K562 (cell line): ENCODE measurements at regions not wholly inside any gene's neighbourhood (a gene's known extent, or its start where the extent isn't known, plus 50 kb on each side); places are given as distances from the start of the nearest gene placed in this dataset.

Source experiments
- ATAC-seq: fragments of 200-7000 bp; cut with Tn5 transposase; 3 replicates; pipeline ENCODE4 v1.9.1; 2020; ENCODE audit warnings: moderate library complexity
- BruUV-seq: library from RNA; stranded (reverse); fragments of 400-500 nt; replicated peaks from 2 replicates; lab custom pipeline; 2021; lab: Mats Ljungman, UMichigan
- CTCF ChIA-PET: fragments of 300-600 bp; formaldehyde crosslinking; extraction: SDS; loops from one replicate; lab custom pipeline; 2021; ENCODE audit warnings: low intra/inter-chr PET ratio; lab: Yijun Ruan, JAX
- POLR2A ChIA-PET: fragments of 300-600, 350-650 bp; sonication (Branson Sonifier 250); formaldehyde crosslinking; extraction: SDS; loops from one replicate; lab custom pipeline; 2021; ENCODE audit warnings: antibody characterized with exemption, inconsistent platforms; lab: Yijun Ruan, JAX
- DNase-seq, 4 experiments: peaks; one replicate each; pipeline versions ENCODE4 v3.0.0 to v3.0.0-alpha.2; 2011 to 2018; ENCODE audit warnings: low spot score in 3 of 4, mixed read lengths in 3 of 4; ENCODE audit errors: extremely low read depth in 1 of 4
- FAIRE-seq: peaks from 2 replicates; lab custom pipeline; 2011; peaks lifted over from hg19 to GRCh38; lab: Jason Lieb, UNC
- H2AFZ ChIP-seq: 2 replicates; pipeline ENCODE4 v1.6.0; 2011; ENCODE audit warnings: low read depth, low read length, control low read depth, inconsistent platforms
- H3K27ac ChIP-seq: fragments of 200-600 bp; 3 replicates; pipeline ENCODE4 v1.8.0; 2011; ENCODE audit warnings: low read depth, mild to moderate bottlenecking, control low read depth, inconsistent platforms, low read length, moderate library complexity, mixed read lengths; ENCODE audit errors: extremely low read depth
- H3K27me3 ChIP-seq, 2 experiments: fragments of 300-600 bp in 1 of 2; 2 replicates in 1 of 2; 3 replicates in 1 of 2; pipeline versions ENCODE4 v1.6.0 to v1.8.0; 2011; ENCODE audit warnings: inconsistent platforms in 2 of 2, low read length in 2 of 2, mild to moderate bottlenecking in 1 of 2, mixed read lengths in 1 of 2, moderate library complexity in 1 of 2; ENCODE audit not compliant: control insufficient read depth in 2 of 2, insufficient read depth in 2 of 2
- H3K36me3 ChIP-seq: fragments of 300-600 bp; 3 replicates; pipeline ENCODE4 v1.8.0; 2011; ENCODE audit warnings: mild to moderate bottlenecking, low read length, inconsistent platforms; ENCODE audit not compliant: control insufficient read depth, insufficient read depth
- H3K4me1 ChIP-seq, 2 experiments: fragments of 200-600 bp in 1 of 2; replicated peaks in 1 of 2; 2 replicates in 1 of 2; 3 replicates in 1 of 2; pipeline versions ENCODE4 v1.5.1 to v1.8.0; 2011; ENCODE audit warnings: inconsistent platforms in 2 of 2, low read length in 2 of 2, mild to moderate bottlenecking in 1 of 2, mixed read lengths in 1 of 2, moderate library complexity in 1 of 2; ENCODE audit not compliant: control insufficient read depth in 2 of 2, insufficient read depth in 2 of 2
- H3K4me2 ChIP-seq: 2 replicates; pipeline ENCODE4 v1.6.1; 2011; ENCODE audit warnings: low read length, control low read depth, inconsistent platforms, mixed read lengths; ENCODE audit not compliant: insufficient read depth
- H3K4me3 ChIP-seq: fragments of 200-600 bp; sonication (generic), shearing (Covaris generic); 2 replicates; pipeline ENCODE4 v1.5.1; 2016; ENCODE audit warnings: control low read depth, inconsistent platforms
- H3K79me2 ChIP-seq: fragments of 200-600 bp; 3 replicates; pipeline ENCODE4 v1.8.0; 2011; ENCODE audit warnings: low read length, inconsistent platforms; ENCODE audit not compliant: control insufficient read depth, insufficient read depth
- H3K9ac ChIP-seq, 2 experiments: 2 replicates each; pipeline versions ENCODE4 v1.6.0 to v1.6.1; 2011; ENCODE audit warnings: low read depth in 2 of 2, low read length in 2 of 2, control low read depth in 1 of 2, inconsistent platforms in 1 of 2, mild to moderate bottlenecking in 1 of 2, mixed read lengths in 1 of 2; ENCODE audit not compliant: insufficient read depth in 1 of 2
- H3K9me1 ChIP-seq: one replicate; pipeline ENCODE4 v1.6.0; 2011; ENCODE audit warnings: inconsistent platforms, mild to moderate bottlenecking, low read length, moderate library complexity; ENCODE audit not compliant: control insufficient read depth, insufficient read depth
- H3K9me3 ChIP-seq: replicated peaks from 2 replicates; pipeline ENCODE4 v1.5.1; 2011; ENCODE audit warnings: low read depth, low read length, inconsistent platforms; ENCODE audit not compliant: control insufficient read depth, insufficient read depth
- H4K20me1 ChIP-seq: replicated peaks from 2 replicates; pipeline ENCODE4 v1.6.1; 2011; ENCODE audit warnings: low read length, inconsistent platforms, mixed read lengths; ENCODE audit not compliant: control insufficient read depth, insufficient read depth
- ARID2 ChIP-seq: fragments of 450-650 bp; IDR thresholded peaks from 2 replicates; pipeline ENCODE4 v1.6.1; 2017; ENCODE audit warnings: antibody characterized with exemption, mild to moderate bottlenecking
- BMI1 ChIP-seq: fragments of 150-350 bp; IDR thresholded peaks from 2 replicates; pipeline ENCODE4 v1.6.1; 2014; ENCODE audit warnings: low read length
- CC2D1A ChIP-seq: fragments of 450-650 bp; IDR thresholded peaks from 2 replicates; pipeline ENCODE4 v1.6.1; 2017; ENCODE audit warnings: mild to moderate bottlenecking
- MCM2 ChIP-seq: fragments of 450-650 bp; IDR thresholded peaks from 2 replicates; pipeline ENCODE4 v1.6.1; 2017; ENCODE audit warnings: low read depth, mild to moderate bottlenecking
- MCM7 ChIP-seq, 2 experiments: fragments of 450-650 bp; IDR thresholded peaks; 2 replicates each; pipeline ENCODE4 v1.6.1; 2016 to 2018
- PHF21A ChIP-seq: fragments of 450-650 bp; IDR thresholded peaks from 2 replicates; pipeline ENCODE4 v1.6.1; 2017; ENCODE audit warnings: low read depth, borderline replicate concordance
- WGBS: fragments of 100-300 bp; shearing (Covaris generic); methylation state at CpG from one replicate; pipeline ENCODE4 v1.1.6; 2016; ENCODE audit warnings: low coverage, mixed read lengths; ENCODE audit not compliant: insufficient coverage; ENCODE audit errors: missing lambda C conversion rate; 5-methylcytosine and 5-hydroxymethylcytosine counted together
- in situ Hi-C: fragments of 300-500 bp; cut with MboI; formaldehyde crosslinking; loops from 4 replicates; pipeline ENCODE4 v1.15.0; 2018; ENCODE audit warnings: inconsistent platforms, mixed read lengths
- intact Hi-C: fragments of 100-400 bp; cut with micrococcal nuclease; formaldehyde crosslinking; loops from 2 replicates; pipeline ENCODE4 v1.14.2; 2022
- TF ChIP-seq, protein P1 (sequence below): fragments of 450-650 bp; IDR thresholded peaks from 2 replicates; pipeline ENCODE4 v1.7.0; 2016; ENCODE audit warnings: borderline replicate concordance
- TF ChIP-seq, protein P2 (sequence below): fragments of 200-800 bp; sonication (Bioruptor generic); IDR thresholded peaks from 2 replicates; pipeline ENCODE4 v1.6.1; 2016; ENCODE audit warnings: missing genetic modification characterization, missing compliant biosample characterization
- TF ChIP-seq, protein P3 (sequence below): IDR thresholded peaks from 3 replicates; pipeline ENCODE4 v1.6.1; 2011; ENCODE audit warnings: borderline replicate concordance, mild to moderate bottlenecking; ENCODE audit not compliant: insufficient read length, insufficient read depth
- TF ChIP-seq, protein P4 (sequence below): fragments of 450-650 bp; formaldehyde crosslinking; IDR thresholded peaks from 2 replicates; pipeline ENCODE4 v1.4.0; 2020; ENCODE audit warnings: mild to moderate bottlenecking
- TF ChIP-seq, protein P5 (sequence below), 3 experiments: fragments of 200-800 bp in 1 of 3; sonication (Bioruptor generic) in 1 of 3; sonication (generic) in 1 of 3; formaldehyde crosslinking in 1 of 3; IDR thresholded peaks; 2 replicates each; pipeline versions ENCODE4 v1.6.1 to v1.8.0; 2016 to 2022; ENCODE audit warnings: mild to moderate bottlenecking in 2 of 3, missing compliant biosample characterization in 2 of 3, missing genetic modification characterization in 2 of 3, missing genetic modification reagents in 1 of 3

DNA sequence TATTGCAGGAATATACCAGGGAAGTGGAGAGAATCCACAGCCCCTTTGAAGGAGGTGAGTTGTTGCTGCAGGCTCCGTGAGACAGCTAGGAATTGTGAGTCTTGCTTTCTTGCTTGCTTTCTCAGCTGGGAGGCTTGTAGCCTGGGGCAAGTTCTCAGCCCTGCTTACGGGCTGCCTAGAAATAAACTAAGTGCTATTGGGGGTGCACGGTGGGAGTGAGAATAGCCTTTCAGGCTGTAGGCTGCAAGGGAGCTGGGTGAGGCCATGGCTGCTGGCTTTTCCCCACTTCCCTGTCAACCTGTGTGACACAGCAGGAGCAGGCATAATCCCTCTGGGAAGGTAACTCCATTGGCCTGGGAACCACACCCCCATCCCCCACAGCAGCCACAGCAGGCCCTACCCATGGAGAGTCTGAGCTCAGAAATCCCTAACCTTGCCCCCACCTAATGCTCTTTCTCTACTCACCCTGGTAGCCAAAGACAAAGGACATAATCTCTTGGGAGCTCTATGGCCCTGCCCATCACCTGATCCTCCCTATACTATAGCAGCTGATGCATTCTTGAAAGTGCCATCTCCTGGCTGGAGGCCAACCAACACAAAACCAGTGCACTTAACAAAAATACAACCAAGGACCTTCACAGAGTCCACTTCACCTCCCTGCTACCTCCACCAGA is 113.0 kb downstream of the MMRN1 start:
- Histone ChIP-seq H3K27me3 (no peaks in the 10 kb centered on the region), H3K4me1 (no peaks in the 10 kb centered on the region), H3K4me2 (no peak overlapping the region), H3K9ac (no peak overlapping the region), H2AFZ (no peak overlapping the region), H3K4me3 (no peak overlapping the region), H3K27ac (no peak overlapping the region), H3K36me3 (no peaks in the 10 kb centered on the region), H3K9me3 (no peaks in the 10 kb centered on the region), H3K79me2 (no peaks in the 10 kb centered on the region), H3K9me1 (no peaks in the 10 kb centered on the region), H4K20me1 (no peaks in the 10 kb centered on the region)
- intact Hi-C loops, result no loop called here
- ATAC-seq (no peak), DNase-seq (no peak), FAIRE-seq (no peak)
- ChIA-PET CTCF (no interaction called here), POLR2A (no interaction called here)
- no TSS peak for BruUV-seq
- 0% methylated on average over 2 of the region's 3 CpGs for WGBS
- in situ Hi-C loops, result no loop called here
- no peak for TF ChIP-seq ARID2
- no peak for TF ChIP-seq MCM2
- no peak for TF ChIP-seq BMI1
- TF ChIP-seq, protein P1, sequence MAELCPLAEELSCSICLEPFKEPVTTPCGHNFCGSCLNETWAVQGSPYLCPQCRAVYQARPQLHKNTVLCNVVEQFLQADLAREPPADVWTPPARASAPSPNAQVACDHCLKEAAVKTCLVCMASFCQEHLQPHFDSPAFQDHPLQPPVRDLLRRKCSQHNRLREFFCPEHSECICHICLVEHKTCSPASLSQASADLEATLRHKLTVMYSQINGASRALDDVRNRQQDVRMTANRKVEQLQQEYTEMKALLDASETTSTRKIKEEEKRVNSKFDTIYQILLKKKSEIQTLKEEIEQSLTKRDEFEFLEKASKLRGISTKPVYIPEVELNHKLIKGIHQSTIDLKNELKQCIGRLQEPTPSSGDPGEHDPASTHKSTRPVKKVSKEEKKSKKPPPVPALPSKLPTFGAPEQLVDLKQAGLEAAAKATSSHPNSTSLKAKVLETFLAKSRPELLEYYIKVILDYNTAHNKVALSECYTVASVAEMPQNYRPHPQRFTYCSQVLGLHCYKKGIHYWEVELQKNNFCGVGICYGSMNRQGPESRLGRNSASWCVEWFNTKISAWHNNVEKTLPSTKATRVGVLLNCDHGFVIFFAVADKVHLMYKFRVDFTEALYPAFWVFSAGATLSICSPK, result no peak
- TF ChIP-seq, protein P2, sequence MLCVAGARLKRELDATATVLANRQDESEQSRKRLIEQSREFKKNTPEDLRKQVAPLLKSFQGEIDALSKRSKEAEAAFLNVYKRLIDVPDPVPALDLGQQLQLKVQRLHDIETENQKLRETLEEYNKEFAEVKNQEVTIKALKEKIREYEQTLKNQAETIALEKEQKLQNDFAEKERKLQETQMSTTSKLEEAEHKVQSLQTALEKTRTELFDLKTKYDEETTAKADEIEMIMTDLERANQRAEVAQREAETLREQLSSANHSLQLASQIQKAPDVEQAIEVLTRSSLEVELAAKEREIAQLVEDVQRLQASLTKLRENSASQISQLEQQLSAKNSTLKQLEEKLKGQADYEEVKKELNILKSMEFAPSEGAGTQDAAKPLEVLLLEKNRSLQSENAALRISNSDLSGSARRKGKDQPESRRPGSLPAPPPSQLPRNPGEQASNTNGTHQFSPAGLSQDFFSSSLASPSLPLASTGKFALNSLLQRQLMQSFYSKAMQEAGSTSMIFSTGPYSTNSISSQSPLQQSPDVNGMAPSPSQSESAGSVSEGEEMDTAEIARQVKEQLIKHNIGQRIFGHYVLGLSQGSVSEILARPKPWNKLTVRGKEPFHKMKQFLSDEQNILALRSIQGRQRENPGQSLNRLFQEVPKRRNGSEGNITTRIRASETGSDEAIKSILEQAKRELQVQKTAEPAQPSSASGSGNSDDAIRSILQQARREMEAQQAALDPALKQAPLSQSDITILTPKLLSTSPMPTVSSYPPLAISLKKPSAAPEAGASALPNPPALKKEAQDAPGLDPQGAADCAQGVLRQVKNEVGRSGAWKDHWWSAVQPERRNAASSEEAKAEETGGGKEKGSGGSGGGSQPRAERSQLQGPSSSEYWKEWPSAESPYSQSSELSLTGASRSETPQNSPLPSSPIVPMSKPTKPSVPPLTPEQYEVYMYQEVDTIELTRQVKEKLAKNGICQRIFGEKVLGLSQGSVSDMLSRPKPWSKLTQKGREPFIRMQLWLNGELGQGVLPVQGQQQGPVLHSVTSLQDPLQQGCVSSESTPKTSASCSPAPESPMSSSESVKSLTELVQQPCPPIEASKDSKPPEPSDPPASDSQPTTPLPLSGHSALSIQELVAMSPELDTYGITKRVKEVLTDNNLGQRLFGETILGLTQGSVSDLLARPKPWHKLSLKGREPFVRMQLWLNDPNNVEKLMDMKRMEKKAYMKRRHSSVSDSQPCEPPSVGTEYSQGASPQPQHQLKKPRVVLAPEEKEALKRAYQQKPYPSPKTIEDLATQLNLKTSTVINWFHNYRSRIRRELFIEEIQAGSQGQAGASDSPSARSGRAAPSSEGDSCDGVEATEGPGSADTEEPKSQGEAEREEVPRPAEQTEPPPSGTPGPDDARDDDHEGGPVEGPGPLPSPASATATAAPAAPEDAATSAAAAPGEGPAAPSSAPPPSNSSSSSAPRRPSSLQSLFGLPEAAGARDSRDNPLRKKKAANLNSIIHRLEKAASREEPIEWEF, result no peak
- no peak for TF ChIP-seq PHF21A
- TF ChIP-seq MCM7 (IDR thresholded peaks at IDR 0.05), result no peak
- TF ChIP-seq, protein P3, sequence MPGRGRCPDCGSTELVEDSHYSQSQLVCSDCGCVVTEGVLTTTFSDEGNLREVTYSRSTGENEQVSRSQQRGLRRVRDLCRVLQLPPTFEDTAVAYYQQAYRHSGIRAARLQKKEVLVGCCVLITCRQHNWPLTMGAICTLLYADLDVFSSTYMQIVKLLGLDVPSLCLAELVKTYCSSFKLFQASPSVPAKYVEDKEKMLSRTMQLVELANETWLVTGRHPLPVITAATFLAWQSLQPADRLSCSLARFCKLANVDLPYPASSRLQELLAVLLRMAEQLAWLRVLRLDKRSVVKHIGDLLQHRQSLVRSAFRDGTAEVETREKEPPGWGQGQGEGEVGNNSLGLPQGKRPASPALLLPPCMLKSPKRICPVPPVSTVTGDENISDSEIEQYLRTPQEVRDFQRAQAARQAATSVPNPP, result no peak
- TF ChIP-seq, protein P4, sequence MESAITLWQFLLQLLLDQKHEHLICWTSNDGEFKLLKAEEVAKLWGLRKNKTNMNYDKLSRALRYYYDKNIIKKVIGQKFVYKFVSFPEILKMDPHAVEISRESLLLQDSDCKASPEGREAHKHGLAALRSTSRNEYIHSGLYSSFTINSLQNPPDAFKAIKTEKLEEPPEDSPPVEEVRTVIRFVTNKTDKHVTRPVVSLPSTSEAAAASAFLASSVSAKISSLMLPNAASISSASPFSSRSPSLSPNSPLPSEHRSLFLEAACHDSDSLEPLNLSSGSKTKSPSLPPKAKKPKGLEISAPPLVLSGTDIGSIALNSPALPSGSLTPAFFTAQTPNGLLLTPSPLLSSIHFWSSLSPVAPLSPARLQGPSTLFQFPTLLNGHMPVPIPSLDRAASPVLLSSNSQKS (CRISPR knock-in tag), result no peak
- TF ChIP-seq, protein P5, sequence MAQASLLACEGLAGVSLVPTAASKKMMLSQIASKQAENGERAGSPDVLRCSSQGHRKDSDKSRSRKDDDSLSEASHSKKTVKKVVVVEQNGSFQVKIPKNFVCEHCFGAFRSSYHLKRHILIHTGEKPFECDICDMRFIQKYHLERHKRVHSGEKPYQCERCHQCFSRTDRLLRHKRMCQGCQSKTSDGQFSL (CRISPR knock-in tag; IDR thresholded peaks at IDR 0.05), result no peak
- TF ChIP-seq, protein P5 (tag; IDR thresholded peaks at IDR 0.05), result no peak
- TF ChIP-seq CC2D1A, result no peak
